ENCODE measurements at regions not wholly inside any gene's neighbourhood (a gene's known extent, or its start where the extent isn't known, plus 50 kb on each side); places are given as distances from the start of the nearest gene placed in this dataset.

GRCh38 chr1:193791746-193792145, 605.3 kb upstream of the B3GALT2 start:
- TF ChIP-seq CTCF (IDR thresholded peaks at IDR 0.05; ENCODE audit: poor library complexity) (no peak), EZH2 (IDR thresholded peaks at IDR 0.05; ENCODE audit: borderline replicate concordance) (no peak), EZH2phosphoT487 (IDR thresholded peaks at IDR 0.05; ENCODE audit: low read depth, severe bottlenecking, unreplicated experiment) (no peak)
- no peak overlapping the region for H3K4me2 ChIP-seq
- no peaks in the 10 kb centered on the region for H4K20me1 ChIP-seq (ENCODE audit: insufficient read depth, poor library complexity, severe bottlenecking)

DNA sequence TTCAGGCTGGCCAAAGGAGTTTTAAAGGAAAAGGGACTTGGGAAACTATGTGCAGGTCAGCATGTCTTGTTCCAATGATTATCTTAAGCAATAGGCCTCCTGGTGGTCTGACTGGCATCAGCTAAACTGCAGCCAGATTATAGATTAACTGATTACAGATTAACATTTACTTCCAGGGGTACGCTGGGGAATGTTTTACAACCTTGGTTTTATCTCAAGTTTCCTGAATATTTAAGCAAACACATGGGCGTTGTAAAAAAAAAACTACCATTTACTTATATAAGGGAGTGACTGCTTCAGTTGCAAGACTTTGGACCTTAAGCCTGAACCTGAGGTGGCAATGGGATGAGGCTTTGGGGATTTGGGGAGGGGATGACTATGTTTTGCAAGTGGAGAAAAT, 600.6 kb upstream of the B3GALT2 start:
- H3K27me3 ChIP-seq: no peaks in the 10 kb centered on the region
- H3K9me3 ChIP-seq (ENCODE audit: low read depth): no peaks in the 10 kb centered on the region
- H2AFZ ChIP-seq: no peak overlapping the region
- WGBS (ENCODE audit: low lambda C conversion rate, missing lambda C conversion rate): 19% methylated on average over 2 of the region's 2 CpGs
- H3K27ac ChIP-seq: peak overlapping the region; percentile 51
- TF ChIP-seq EZH2phosphoT487 (IDR thresholded peaks at IDR 0.05; ENCODE audit: low read depth, severe bottlenecking, unreplicated experiment): no peak
- TF ChIP-seq CTCF (IDR thresholded peaks at IDR 0.05; ENCODE audit: poor library complexity): no peak
- TF ChIP-seq EZH2 (IDR thresholded peaks at IDR 0.05; ENCODE audit: borderline replicate concordance): no peak
- no peaks in the 10 kb centered on the region for H3K36me3 ChIP-seq (replicated peaks; ENCODE audit: insufficient read depth, low read depth)
- no peaks in the 10 kb centered on the region for H4K20me1 ChIP-seq (ENCODE audit: insufficient read depth, poor library complexity, severe bottlenecking)
- H3K9me2 ChIP-seq (replicated peaks; ENCODE audit: insufficient read depth): no peaks in the 10 kb centered on the region
- peak; percentile 24 for DNase-seq (ENCODE audit: low spot score)
- H3K79me2 ChIP-seq: no peaks in the 10 kb centered on the region
- no peaks in the 10 kb centered on the region for H3K4me1 ChIP-seq (ENCODE audit: insufficient read depth)
- H3K4me2 ChIP-seq: no peak overlapping the region
- no peak overlapping the region for H3K4me3 ChIP-seq

More at GRCh38 chr1:193791746-193792145, 605.3 kb upstream of the B3GALT2 start:
- no peak overlapping the region for H2AFZ ChIP-seq
- H3K36me3 ChIP-seq (replicated peaks; ENCODE audit: insufficient read depth, low read depth): no peaks in the 10 kb centered on the region
- no peaks in the 10 kb centered on the region for H3K27me3 ChIP-seq
- no peak for DNase-seq (ENCODE audit: low spot score)
- no peaks in the 10 kb centered on the region for H3K9me3 ChIP-seq (ENCODE audit: low read depth)
- H3K27ac ChIP-seq: no peak overlapping the region
- no peaks in the 10 kb centered on the region for H3K9me2 ChIP-seq (replicated peaks; ENCODE audit: insufficient read depth)
- no peak overlapping the region for H3K4me3 ChIP-seq
- peaks cover 8% of the 10 kb centered on the region for H3K4me1 ChIP-seq (ENCODE audit: insufficient read depth)
- H3K79me2 ChIP-seq: no peaks in the 10 kb centered on the region
- WGBS (ENCODE audit: low lambda C conversion rate, missing lambda C conversion rate): 97% methylated on average over 3 of the region's 3 CpGs

DNA sequence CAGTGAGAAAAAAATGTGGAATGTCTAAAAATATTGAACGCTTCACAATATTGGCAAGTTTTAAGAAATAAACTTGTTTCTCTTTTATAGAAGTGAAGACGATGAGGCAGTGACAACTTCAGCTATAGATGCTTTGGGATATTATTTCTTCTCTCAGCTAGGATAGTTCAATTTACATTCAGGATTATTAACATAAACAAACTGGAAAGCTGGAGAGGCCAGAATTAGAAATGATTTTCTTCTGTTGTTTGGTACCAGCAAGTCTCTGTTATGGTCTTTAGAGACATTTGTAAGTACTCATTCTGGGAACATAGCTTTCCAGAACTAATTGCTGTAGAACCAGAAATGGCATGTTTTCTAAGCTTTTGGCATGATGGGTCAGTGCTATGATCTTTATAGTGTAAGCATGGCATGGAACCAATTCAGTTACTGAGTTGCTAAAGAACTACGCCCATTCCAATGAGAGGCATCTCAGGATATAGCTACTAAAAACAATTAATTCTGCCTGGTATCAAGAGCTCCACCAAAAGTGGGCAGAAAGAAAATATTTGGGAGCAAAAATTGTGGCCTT, 599.5 kb upstream of the B3GALT2 start:
- peak; percentile 12 for DNase-seq (ENCODE audit: low spot score)
- no peaks in the 10 kb centered on the region for H3K27me3 ChIP-seq
- no peaks in the 10 kb centered on the region for H4K20me1 ChIP-seq (ENCODE audit: insufficient read depth, poor library complexity, severe bottlenecking)
- H3K79me2 ChIP-seq: no peaks in the 10 kb centered on the region
- H3K9me3 ChIP-seq (ENCODE audit: low read depth): no peaks in the 10 kb centered on the region
- H3K9me2 ChIP-seq (replicated peaks; ENCODE audit: insufficient read depth): no peaks in the 10 kb centered on the region
- H2AFZ ChIP-seq: no peak overlapping the region
- no peak overlapping the region for H3K4me3 ChIP-seq
- H3K27ac ChIP-seq: no peak overlapping the region
- TF ChIP-seq CTCF (IDR thresholded peaks at IDR 0.05; ENCODE audit: poor library complexity) (no peak), EZH2 (IDR thresholded peaks at IDR 0.05; ENCODE audit: borderline replicate concordance) (no peak), EZH2phosphoT487 (IDR thresholded peaks at IDR 0.05; ENCODE audit: low read depth, severe bottlenecking, unreplicated experiment) (no peak)
- 77% methylated on average over 3 of the region's 3 CpGs for WGBS (ENCODE audit: low lambda C conversion rate, missing lambda C conversion rate)
- H3K4me2 ChIP-seq: no peak overlapping the region
- no peaks in the 10 kb centered on the region for H3K4me1 ChIP-seq (ENCODE audit: insufficient read depth)
- H3K36me3 ChIP-seq (replicated peaks; ENCODE audit: insufficient read depth, low read depth): no peaks in the 10 kb centered on the region
